Rectal smooth muscle tissue (tissue), 1 donor: ENCODE measurements at regions not wholly inside any gene's neighbourhood (a gene's known extent, or its start where the extent isn't known, plus 50 kb on each side); places are given as distances from the start of the nearest gene placed in this dataset.
"Not testable (repeated sequence)": the region's sequence is repeated elsewhere in the genome, so short reads cannot be mapped to it uniquely, and the experiment has no call there.

Source experiments
- H3K27ac ChIP-seq: one replicate; pipeline ENCODE4 v1.7.0; 2013; ENCODE audit warnings: low read depth, low read length, inconsistent platforms
- H3K27me3 ChIP-seq: one replicate; pipeline ENCODE4 v1.7.0; 2013; ENCODE audit warnings: low read length; ENCODE audit not compliant: control insufficient read depth, insufficient read depth
- H3K36me3 ChIP-seq: one replicate; pipeline ENCODE4 v1.7.0; 2013; ENCODE audit warnings: low read length; ENCODE audit not compliant: control insufficient read depth, insufficient read depth
- H3K4me1 ChIP-seq: one replicate; pipeline ENCODE4 v1.7.0; 2013; ENCODE audit warnings: low read length; ENCODE audit not compliant: control insufficient read depth, insufficient read depth
- H3K4me3 ChIP-seq: one replicate; pipeline ENCODE4 v1.7.0; 2013; ENCODE audit warnings: low read length
- H3K9ac ChIP-seq: one replicate; pipeline ENCODE4 v1.7.0; 2013; ENCODE audit warnings: low read length

DNA sequence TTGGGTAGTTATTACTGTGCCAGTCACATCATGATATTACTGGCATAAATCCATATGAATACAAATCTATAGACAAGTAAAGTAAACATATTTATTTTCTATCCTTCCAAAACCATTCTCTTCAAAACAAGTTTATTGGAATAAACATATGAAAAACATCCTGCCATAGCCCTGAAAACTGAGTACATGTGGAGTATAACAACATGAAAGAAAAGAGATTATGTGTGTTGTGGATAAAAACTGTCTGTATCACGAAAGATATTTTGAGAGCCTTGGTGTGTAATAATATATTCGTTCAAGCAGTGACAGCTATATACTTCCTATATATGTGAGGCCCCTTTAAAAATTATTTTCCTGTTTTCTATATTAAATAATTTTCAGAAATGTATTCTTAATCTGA lies 1742.2 kb downstream of the ARAP2 start:
- no peaks in the 10 kb centered on the region for H3K4me1 ChIP-seq
- no peak overlapping the region for H3K27ac ChIP-seq
- no peaks in the 10 kb centered on the region for H3K27me3 ChIP-seq
- no peaks in the 10 kb centered on the region for H3K36me3 ChIP-seq
- H3K9ac ChIP-seq = no peak overlapping the region
- no peak overlapping the region for H3K4me3 ChIP-seq

DNA sequence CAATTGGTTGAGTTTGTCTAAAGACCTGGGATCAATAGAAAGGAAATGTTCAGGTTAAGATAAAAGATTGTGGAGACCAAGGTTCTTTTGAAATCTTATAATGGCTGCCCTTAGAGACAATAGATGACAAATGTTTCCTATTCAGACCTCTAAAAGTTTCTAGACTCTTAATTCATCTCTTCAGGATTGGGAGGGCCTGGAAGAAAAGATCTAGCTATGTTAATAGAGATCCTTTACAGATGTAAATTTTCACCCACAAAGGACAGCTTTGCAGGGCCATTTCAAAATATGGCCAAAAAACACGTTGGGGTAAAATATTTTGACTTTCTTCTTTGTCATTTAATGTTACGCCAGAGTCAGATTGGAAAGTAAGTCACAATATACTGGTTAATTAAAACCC lies 1739.6 kb downstream of the ARAP2 start:
- H3K27me3 ChIP-seq, H3K36me3 ChIP-seq, H3K4me1 ChIP-seq, H3K4me3 ChIP-seq, H3K9ac ChIP-seq, H3K27ac ChIP-seq: not testable (repeated sequence)

DNA sequence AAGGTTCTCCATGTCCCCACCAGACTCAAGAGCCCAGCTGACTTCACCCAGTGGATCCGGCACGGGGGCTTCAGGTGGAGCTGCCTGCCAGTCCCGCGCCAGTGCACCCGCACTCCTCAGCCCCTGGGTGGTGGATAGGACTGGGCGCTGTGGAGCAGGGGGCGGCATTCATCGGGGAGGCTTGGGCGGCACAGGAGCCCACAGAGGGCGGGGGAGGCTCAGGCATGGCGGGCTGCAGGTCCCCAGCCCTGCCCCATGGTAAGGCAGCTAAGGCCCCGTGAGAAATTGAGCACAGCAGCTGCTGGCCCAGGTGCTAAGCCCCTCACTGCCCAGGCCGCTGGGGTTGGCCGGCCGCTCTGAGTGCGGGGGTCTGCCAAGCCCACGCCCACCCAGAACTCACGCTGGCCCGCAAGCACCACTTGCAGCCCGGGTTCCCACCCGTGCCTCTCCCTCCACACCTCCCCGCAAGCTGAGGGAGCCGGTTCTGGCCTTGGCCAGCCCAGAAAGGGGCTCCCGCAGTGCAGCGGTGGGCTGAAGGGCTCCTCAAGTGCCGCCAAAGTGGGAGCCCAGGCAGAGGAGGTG lies 1737.7 kb downstream of the ARAP2 start:
- not testable (repeated sequence) for H3K27ac ChIP-seq, H3K9ac ChIP-seq, H3K4me3 ChIP-seq, H3K27me3 ChIP-seq, H3K4me1 ChIP-seq, H3K36me3 ChIP-seq

DNA sequence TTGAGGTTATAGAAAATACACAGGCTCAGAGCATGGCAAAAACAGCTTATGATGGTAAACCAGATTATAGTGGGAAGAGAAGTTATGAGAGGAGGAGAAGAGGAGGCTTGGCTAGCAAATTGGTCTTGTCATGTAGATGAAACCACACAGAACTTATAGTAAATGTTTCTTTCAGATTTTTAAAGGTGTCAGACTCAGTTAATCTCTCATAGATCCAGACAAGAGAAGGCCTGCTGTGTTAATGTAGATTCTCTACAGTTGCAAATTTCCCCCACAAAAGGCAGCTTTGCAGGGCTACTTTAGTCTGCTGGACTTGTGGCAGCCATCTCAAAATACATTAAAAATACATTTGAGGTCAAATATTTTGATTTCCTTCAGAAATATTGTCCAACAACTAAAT lies 1731.7 kb downstream of the ARAP2 start:
- H3K4me3 ChIP-seq = no peak overlapping the region
- no peaks in the 10 kb centered on the region for H3K36me3 ChIP-seq
- no peak overlapping the region for H3K9ac ChIP-seq
- H3K27ac ChIP-seq = no peak overlapping the region
- no peaks in the 10 kb centered on the region for H3K27me3 ChIP-seq
- no peaks in the 10 kb centered on the region for H3K4me1 ChIP-seq

DNA sequence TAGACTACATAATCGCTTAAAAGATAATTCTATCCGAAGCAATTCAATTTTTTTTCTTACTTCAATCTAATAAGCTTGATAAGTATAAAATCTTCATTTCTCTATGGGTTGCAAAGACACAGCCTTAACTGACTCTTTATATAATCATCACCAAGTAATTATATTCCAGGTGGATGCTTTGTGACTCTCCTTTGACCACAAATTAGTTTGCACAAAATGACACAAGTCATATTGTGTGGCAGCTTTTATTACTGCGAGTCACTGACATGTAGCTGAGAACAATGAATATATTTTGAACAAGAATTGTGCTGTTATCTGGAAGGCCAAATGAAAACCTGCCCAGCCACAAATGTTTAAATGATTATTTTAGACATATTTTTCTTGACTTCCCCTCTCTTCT lies 1727.8 kb downstream of the ARAP2 start:
- H3K9ac ChIP-seq = no peak overlapping the region
- no peak overlapping the region for H3K27ac ChIP-seq
- no peak overlapping the region for H3K4me3 ChIP-seq
- H3K27me3 ChIP-seq = no peaks in the 10 kb centered on the region
- no peaks in the 10 kb centered on the region for H3K4me1 ChIP-seq
- no peaks in the 10 kb centered on the region for H3K36me3 ChIP-seq

DNA sequence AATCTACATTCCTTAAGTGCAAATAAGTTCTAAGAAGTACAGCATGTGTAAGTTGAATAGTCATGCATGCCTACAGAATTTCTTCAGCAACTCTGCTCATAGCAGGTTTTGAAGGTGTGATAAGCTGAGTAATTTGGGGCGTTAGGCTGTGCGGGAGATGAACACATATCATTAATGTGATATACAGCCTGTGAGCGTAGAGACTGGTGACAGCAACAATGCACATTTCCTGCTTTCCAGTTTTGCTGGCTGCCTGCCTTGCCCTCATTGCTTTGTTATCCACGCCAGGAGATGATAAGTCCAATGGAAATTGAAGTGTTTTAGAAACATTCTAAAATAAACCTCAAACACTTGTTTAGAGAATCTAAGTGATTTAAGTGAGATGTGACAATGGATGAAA lies 1709.4 kb downstream of the ARAP2 start:
- no peak overlapping the region for H3K27ac ChIP-seq
- no peak overlapping the region for H3K4me3 ChIP-seq
- H3K27me3 ChIP-seq = no peaks in the 10 kb centered on the region
- H3K9ac ChIP-seq = no peak overlapping the region
- H3K36me3 ChIP-seq = no peaks in the 10 kb centered on the region
- no peaks in the 10 kb centered on the region for H3K4me1 ChIP-seq

DNA sequence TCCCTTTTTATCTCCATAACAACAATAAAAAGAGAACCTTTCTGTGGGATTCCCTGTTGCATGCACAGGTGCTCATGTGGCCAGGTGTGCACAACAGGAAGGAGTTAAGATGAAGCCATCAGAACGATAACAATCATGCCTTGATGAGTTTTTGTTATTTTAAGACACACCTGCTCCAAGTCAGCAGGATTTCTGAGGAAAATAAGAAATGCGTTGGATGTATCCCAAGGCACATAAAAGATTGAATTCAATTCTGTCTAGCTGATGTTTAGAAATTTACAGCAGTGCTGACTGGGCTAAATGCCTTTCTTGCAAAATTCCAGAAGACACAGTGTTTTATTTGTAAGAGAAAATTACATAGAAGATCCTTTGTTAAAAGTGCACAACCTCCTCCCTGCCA lies 1678.2 kb downstream of the ARAP2 start:
- Histone ChIP-seq H3K9ac (no peak overlapping the region), H3K4me3 (no peak overlapping the region)

DNA sequence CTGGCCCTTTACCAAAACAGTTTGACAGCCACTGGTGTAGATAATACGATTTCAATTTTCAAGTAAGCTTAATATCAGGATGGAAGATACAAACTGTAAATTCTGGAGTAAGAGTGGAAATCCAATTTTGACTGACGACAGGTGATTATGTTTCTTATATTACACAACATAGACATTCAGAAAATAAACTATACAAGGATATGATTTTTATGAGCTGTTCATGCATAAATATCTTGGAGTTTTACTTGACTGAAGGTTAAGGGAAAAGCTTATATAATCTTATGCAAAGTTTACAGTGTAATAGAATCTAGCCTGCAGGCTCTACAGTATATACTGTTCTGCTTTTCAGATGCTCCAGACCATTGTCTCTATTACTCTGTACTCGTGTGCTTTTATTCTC lies 1672.3 kb downstream of the ARAP2 start:
- no peak overlapping the region for H3K4me3 ChIP-seq
- no peaks in the 10 kb centered on the region for H3K36me3 ChIP-seq
- no peak overlapping the region for H3K27ac ChIP-seq
- H3K4me1 ChIP-seq = no peaks in the 10 kb centered on the region
- H3K27me3 ChIP-seq = no peaks in the 10 kb centered on the region
- no peak overlapping the region for H3K9ac ChIP-seq

More for the DNA sequence above, 1678.2 kb downstream of the ARAP2 start:
- Histone ChIP-seq H3K4me1 (no peaks in the 10 kb centered on the region), H3K36me3 (no peaks in the 10 kb centered on the region), H3K27ac (no peak overlapping the region), H3K27me3 (no peaks in the 10 kb centered on the region)

DNA sequence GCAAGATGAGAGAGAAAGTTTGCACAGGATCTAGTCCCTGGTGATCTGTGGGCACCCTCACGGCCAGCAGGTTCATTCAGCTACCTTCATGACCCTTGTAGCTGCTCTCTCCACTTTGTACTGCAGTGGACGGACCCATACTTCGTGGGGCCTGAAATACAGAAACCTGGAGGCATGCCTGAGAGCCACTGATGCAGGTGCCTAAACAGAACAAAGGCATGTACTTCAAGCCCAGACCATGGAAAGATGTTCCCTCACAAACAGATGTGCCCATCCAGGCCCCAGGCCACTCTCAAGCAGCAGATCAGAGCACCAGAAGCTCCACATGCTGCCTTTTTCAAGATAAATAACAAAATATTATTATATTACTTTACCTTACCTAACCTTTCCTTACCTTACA lies 1629.0 kb downstream of the ARAP2 start:
- H3K9ac ChIP-seq = no peak overlapping the region
- no peak overlapping the region for H3K4me3 ChIP-seq
- H3K4me1 ChIP-seq = no peaks in the 10 kb centered on the region
- no peak overlapping the region for H3K27ac ChIP-seq
- no peaks in the 10 kb centered on the region for H3K36me3 ChIP-seq
- H3K27me3 ChIP-seq = no peaks in the 10 kb centered on the region

DNA sequence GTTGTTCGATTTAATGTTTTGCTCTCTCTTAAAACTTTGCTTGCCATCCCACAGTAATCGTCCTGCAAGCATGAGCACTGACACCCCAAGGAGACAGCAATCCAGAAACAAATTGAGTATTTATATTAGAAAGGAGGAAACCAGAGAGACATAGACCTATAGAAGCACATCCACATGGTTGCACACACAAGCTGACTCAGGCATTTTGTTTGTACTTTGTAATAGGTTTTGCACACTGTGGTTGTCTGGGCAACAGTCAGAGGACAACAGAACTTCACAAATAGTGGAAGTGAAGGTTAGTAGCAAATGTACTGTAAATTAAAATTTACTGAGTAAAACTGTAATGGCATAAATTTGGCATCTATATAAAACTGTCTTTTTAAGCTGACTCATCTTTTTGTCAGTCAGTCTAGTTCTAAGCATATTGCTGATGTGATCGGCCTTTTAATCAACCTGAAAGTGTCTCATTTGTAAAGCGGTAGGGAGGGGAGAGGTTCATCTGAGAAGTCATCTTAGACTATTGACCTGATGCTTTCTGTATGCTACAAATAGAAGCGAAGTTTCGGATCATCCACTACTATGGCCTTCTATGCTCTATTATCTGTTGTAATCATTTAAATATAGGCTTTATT lies 1624.7 kb downstream of the ARAP2 start:
- Histone ChIP-seq H3K9ac (no peak overlapping the region), H3K27me3 (no peaks in the 10 kb centered on the region), H3K36me3 (no peaks in the 10 kb centered on the region), H3K27ac (no peak overlapping the region), H3K4me3 (no peak overlapping the region), H3K4me1 (no peaks in the 10 kb centered on the region)

DNA sequence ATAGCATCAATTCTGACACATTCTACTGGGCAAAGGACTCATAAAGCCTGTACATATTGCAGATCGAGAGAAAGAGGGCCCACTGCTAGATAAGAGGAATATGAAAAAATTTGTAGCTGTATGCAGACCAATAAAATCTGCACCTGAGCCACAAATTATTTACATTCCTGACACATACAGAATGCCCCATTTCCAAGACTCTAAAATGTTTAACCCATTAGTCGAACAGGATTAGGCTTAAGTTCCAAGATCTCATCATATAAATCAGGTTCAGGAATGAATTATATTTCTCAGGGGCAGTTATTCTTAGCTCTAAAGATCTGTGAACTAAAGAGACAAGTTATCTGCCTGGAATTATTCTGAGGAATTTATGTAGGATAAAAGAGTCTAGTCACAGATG lies 1615.8 kb downstream of the ARAP2 start:
- H3K27ac ChIP-seq = no peak overlapping the region
- no peaks in the 10 kb centered on the region for H3K36me3 ChIP-seq
- no peak overlapping the region for H3K4me3 ChIP-seq

DNA sequence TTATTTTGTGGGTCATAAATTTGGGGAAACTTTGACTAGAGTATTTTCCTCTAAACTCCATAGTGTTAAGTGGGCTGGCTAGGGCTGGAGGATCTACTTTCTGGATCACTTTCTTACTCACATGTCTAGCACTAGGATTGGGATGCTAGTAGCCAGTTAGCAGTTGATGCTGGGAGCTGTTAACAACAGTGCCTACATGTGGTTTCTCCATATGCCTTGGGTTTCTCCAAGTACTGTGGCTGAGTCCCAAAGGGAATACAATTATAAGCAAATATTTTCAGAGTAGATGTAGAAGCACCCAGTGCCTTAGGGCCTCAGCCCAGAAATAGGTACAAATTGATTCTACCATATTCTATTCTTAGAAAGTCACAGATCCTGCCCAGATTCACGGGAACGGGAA lies 1614.9 kb downstream of the ARAP2 start:
- H3K27me3 ChIP-seq = no peaks in the 10 kb centered on the region

More for the DNA sequence above, 1615.8 kb downstream of the ARAP2 start:
- no peaks in the 10 kb centered on the region for H3K27me3 ChIP-seq
- H3K9ac ChIP-seq = no peak overlapping the region
- no peaks in the 10 kb centered on the region for H3K4me1 ChIP-seq

DNA sequence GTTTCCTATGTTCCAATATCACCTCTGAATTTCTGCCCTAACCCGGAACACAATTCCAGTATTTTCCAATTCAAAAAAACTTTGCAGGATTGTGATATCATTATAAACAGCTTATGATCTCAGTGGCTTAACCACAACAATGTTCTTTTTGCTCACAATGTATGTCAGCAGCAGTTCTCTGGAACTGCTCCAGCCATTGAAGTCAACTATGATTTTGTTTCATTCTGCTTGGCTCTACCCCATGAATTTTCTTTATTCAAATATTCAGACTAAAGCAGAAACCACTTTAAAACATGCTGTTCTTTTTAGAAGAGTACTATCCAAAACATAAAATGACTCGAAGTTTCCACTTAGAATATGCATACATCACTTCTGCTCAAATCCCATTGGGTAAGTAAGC lies 1611.1 kb downstream of the ARAP2 start:
- Histone ChIP-seq H3K9ac (no peak overlapping the region), H3K36me3 (no peaks in the 10 kb centered on the region), H3K4me3 (no peak overlapping the region), H3K27me3 (no peaks in the 10 kb centered on the region), H3K4me1 (no peaks in the 10 kb centered on the region), H3K27ac (no peak overlapping the region)

More for the DNA sequence above, 1614.9 kb downstream of the ARAP2 start:
- no peaks in the 10 kb centered on the region for H3K4me1 ChIP-seq
- H3K27ac ChIP-seq = no peak overlapping the region
- H3K36me3 ChIP-seq = no peaks in the 10 kb centered on the region
- H3K9ac ChIP-seq = no peak overlapping the region
- no peak overlapping the region for H3K4me3 ChIP-seq
